IPS-11a (cell line): ENCODE measurements at regions not wholly inside any gene's neighbourhood (a gene's known extent, or its start where the extent isn't known, plus 50 kb on each side); places are given as distances from the start of the nearest gene placed in this dataset.

Source experiments
- H3K4me3 ChIP-seq: one replicate; pipeline ENCODE4 v1.5.1; 2013; ENCODE audit warnings: low read depth, low read length, control low read depth

DNA sequence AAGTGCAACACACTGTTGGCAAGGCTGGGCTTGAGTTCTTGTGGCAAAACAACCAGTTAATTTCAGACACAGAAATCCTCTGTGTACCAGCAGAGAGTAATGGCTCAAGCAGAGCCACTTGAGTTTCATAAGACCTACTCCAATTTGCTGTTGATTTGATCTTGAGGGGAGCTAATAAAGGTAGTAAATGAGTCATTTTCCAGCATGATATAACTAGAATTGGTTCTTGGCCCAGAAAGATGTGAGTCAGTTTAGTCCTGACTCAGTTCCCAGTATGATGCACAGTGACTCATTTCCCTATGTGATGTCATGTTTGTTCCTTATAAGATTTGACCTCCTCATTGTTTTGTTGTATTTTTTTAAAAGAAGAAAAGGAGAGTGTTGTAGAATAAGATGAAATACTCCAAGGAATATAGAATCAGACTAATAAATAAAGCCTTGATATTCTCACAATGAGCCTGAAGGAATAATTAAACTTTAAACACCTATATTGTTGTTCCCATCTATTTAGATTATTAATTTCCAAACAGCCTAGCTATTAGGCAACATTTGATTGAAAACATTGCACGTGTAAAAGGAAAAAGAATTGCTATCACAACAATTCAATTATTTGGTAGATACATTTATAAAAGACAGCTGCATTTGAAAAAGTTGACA is 186.2 kb downstream of the REEP3 start:
- H3K4me3 ChIP-seq = no peak overlapping the region

- no peak overlapping the region for H3K4me3 ChIP-seq
Measured at GRCh38 chr10:63708421-63708820, 187.2 kb downstream of the REEP3 start.

DNA sequence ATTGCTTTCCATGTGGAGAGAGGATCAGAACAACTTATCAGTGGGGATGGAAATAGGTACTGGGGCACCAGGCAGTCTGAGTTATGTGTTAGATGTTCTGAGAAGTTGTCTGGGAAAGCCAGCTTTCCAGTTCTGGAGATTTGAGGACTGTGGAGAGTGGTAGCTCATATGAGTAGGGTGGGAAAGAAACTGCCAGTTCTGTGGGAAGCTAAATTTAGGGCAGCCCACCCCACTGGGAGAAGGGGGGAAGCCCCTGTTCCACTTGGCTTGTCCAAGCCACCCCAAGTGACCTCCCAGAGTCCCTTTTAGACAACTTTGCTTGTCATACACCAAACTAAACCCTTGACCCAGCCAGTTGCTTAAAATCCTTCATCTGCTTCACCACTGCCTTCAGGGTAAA is 189.5 kb downstream of the REEP3 start:
- H3K4me3 ChIP-seq = no peak overlapping the region

GRCh38 chr10:63711361-63711760 is 190.2 kb downstream of the REEP3 start:
- H3K4me3 ChIP-seq = no peak overlapping the region

- H3K4me3 ChIP-seq = no peak overlapping the region
Measured at GRCh38 chr10:63711867-63712716, 190.9 kb downstream of the REEP3 start.

GRCh38 chr10:63712717-63713115 is 191.5 kb downstream of the REEP3 start:
- H3K4me3 ChIP-seq = no peak overlapping the region

DNA sequence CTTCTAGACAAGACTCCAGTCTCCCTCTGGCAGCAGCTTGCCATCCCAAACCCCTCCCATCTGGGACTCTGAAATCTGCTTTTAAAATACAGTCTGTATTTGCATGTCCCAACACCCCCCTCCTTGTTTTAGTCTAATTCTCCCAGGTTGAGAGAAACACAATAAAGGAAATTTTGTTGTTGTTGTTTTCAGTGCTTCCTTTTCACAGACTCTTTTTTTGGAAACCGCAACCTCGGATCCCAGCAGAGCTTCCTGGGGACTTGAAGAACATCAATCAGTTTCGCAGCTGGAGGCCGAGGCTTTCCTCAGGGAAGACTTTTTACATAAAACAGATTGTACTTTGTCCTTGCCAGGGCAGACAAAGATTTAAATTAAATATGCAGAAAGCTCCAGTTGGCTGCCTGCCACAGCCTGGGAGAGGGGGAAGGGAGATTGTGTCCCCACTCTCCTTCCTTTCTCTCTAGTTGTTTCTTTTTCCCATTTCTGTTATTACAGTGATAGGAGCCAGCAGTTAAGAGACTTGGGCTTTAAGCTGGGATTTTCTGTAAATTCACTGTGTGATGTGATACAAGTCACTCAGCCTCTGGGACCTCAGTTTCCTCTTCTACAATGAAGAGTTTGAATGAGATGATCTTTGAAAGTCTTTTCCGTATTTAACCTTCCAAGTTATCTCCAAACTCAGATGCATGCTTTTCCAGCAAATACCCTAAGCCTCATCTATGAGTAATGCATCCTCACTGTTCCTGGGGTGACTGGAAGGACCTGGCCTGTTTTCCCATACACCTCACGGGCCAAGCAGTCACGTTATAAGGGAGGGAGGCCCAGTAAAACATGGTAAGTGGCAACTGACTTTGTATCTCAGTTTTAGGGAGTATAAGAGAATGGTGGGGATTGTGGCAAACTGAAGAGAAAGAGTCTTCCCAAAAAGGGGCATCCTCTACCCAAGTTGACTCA is 192.3 kb downstream of the REEP3 start:
- no peak overlapping the region for H3K4me3 ChIP-seq

DNA sequence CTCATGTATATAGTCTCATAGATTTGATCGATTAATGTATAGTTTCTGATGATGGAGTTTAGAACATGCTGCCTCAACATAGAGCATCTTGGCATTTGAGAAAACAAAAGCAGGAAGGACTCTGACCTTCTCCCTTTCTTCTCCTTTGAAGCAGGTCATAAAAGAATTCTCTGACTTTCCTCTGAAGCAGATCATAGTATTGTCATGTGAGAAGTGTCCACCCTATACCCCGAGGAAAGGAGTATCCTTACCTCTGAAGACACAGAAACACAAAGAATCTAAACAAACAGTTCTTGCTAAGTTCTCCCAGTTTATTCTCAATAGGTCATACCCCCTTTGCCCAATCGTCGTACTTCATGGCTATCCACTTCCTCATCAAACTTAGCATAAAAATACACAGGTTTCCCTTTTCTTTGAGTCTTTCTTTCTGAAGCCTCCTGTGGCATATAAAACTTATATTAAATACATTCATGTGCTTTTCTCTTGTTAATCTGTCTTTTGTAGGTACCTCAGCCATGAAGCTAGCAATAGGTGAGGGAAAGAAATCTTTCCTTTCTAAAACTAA is 194.9 kb downstream of the REEP3 start:
- H3K4me3 ChIP-seq = no peak overlapping the region

DNA sequence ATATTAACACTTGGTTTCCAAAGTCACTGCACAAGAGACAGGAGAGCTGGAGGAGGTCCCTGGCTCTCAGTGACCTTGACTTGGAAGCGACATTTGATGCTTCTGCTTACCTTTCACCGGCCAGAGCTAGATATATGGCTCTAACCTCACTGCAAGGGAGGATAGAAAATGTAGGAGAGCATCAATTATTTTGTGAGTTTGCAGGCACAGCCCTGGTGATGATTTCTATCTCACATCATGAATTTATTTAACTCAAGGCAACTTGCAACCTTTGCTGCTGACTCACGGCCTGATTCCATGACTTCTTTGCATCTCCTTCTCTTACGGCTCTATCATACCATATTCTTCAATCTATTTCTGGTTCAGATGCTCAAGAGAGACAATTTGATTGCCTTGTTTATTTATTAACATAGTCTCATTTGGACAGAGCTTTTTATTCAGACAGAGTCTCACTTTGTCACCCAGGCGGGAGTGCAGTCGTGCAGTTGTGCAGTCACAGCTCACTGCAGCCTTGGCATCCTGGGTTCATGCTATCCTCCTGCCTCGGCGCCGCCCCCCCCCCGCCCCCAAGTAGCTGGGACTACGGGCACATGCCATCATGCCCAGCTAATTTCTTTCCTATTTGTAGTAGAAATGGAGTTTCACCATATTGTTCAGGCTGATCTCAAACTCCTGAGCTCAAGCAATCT is 196.0 kb downstream of the REEP3 start:
- H3K4me3 ChIP-seq = no peak overlapping the region

DNA sequence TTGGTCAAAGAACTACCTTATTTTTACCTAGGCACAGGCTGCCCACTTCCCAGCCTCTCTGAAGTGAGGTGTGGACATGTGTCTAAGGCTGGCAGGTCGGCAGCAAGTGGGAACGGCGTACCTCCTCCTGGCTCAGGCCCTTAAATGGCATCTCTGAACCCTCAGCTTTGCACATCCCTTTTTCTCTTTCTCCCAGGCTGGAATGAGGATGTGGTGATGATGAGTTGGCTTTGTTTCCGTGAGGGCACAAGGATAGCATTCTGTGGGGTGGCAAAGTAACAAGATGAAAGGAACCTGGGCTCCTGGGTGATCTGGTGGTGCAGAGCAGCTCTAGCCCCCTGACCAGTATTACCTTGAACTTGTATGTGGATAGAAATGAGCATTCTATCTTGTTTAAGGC is 196.8 kb downstream of the REEP3 start:
- no peak overlapping the region for H3K4me3 ChIP-seq

DNA sequence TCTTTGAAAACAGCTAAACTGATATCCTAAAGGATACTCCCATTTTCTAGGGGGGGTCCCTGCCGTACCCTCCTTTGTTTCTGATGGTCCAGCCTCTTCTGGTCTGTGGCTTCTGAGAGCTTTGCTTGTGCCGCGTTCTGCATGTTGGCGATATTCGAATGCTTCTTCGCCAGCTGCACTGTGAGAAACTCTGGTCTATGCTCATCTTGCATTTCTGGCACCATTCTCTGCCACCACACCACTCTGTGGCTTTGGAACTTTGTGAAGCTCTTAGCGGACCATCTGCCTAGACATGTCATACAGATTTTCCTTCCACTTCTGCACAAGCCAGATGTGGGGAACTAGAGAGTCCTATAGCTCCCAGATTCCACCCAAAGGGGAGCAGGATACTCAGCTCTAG is 197.2 kb downstream of the REEP3 start:
- H3K4me3 ChIP-seq = no peak overlapping the region

DNA sequence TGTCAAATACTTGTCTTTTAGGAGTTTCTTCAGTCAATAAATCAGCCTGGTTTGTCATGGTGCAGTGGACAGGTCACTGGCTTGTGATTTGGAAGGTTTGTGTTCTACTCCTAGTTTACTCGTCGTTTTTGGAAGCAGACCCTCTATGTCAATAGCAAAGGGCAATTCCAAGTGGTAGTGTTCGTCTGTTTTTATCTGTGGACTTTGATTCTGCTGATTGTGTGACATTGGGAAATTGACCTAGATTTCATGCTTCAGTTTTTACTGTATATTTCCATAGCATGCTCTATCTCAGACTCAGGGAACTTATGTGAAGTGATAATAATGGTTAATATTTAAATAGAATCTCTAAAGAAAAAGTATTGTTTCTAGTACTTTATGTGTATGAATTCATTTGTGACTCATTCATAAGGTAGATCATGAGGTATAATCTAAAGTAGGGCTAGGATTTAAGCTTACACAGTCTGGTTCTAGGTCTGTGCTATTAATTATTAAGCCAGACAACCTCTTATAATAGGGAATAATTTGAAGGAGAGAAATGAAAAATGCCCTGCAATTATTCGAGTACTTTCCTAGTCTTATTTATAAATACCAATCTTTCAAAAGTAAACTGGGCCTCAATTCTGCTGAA is 198.1 kb downstream of the REEP3 start:
- H3K4me3 ChIP-seq = no peak overlapping the region

GRCh38 chr10:63720072-63720537 is 198.9 kb downstream of the REEP3 start:
- H3K4me3 ChIP-seq = no peak overlapping the region

- H3K4me3 ChIP-seq = no peak overlapping the region
Measured at GRCh38 chr10:63720676-63721075, 199.5 kb downstream of the REEP3 start.

GRCh38 chr10:63722537-63722936 is 201.3 kb downstream of the REEP3 start:
- H3K4me3 ChIP-seq = no peak overlapping the region

- no peak overlapping the region for H3K4me3 ChIP-seq
Measured at GRCh38 chr10:63723320-63723719, 202.1 kb downstream of the REEP3 start.

DNA sequence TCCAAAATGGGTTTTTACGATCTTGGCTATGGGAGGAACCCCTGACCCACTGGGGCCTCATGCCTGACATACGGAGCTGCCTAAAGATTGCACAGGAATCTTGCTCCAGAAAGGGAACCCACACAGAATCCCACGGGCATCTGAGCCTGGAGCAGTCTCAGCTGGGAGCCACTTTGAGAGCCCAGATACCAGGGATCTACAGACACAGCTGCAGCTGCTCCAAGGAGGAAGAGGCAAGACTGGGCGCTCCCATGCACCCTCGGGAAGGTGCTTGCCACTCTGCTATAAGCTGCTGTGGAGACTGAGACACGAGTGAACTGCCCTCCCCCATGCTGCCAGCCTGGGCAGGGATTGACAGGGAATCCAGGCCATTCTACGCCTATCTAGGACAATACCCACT is 202.5 kb downstream of the REEP3 start:
- H3K4me3 ChIP-seq = no peak overlapping the region

- H3K4me3 ChIP-seq = no peak overlapping the region
Measured at GRCh38 chr10:63724922-63725321, 203.7 kb downstream of the REEP3 start.

GRCh38 chr10:63726867-63727266 is 205.7 kb downstream of the REEP3 start:
- no peak overlapping the region for H3K4me3 ChIP-seq

- no peak overlapping the region for H3K4me3 ChIP-seq
Measured at GRCh38 chr10:63727636-63728035, 206.4 kb downstream of the REEP3 start.
